ENCODE measurements at regions not wholly inside any gene's neighbourhood (a gene's known extent, or its start where the extent isn't known, plus 50 kb on each side); places are given as distances from the start of the nearest gene placed in this dataset.

DNA sequence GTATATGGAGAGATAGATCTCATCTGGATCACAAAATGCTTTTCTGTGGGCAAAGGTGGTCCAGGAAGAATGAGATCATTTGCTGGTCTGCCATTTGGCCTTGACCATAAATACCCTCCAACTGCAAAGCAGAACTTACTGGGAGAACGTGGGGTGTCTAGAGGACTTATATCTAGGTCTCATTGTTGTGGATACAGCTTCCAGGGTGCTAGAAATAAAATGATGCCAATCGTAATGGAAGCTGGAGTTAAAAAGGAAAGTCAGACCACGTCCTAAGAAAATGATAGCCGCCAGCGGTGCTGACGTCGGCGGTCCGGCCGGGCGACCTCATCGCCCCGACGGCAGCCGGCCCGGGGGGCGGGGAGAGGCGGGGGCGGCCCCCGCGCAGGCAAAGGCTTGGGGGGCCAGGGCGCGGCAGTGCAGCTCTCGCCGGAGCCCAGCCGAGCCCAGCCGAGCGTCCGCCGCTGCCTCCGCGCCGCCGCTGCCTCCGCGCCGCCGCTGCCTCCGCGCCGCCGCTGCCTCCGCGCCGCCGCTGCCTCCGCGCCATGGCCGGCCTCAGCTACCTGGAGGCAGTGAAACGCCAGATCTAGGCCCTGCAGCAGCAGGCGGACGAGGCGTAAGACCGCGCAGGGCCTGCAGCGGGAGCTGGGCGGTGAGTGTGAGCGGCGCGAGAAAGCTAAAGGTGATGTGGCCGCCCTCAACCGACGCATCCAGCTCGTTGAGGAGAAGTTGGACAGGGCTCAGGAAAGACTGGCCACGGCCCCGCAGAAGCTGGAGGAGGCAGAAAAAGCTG lies 89.5 kb downstream of the EOMES start (continued):
- no peak for TF ChIP-seq ZNF205 (CRISPR knock-in tag; IDR thresholded peaks at IDR 0.05)
- TF ChIP-seq SMAD1 (CRISPR knock-in tag; IDR thresholded peaks at IDR 0.05; ENCODE audit: borderline replicate concordance, low read depth), result no peak
- no peak for TF ChIP-seq TBL1XR1 (IDR thresholded peaks at IDR 0.05; ENCODE audit: borderline replicate concordance, low read length, partially characterized antibody)
- TF ChIP-seq CSRNP2 (CRISPR knock-in tag; conservative IDR thresholded peaks at IDR 0.05; ENCODE audit: low read depth), result no peak
- TF ChIP-seq IKZF1 (IDR thresholded peaks at IDR 0.05), result no peak
- no peak for TF ChIP-seq ZBTB21 (CRISPR knock-in tag; IDR thresholded peaks at IDR 0.05)
- TF ChIP-seq, protein P1, sequence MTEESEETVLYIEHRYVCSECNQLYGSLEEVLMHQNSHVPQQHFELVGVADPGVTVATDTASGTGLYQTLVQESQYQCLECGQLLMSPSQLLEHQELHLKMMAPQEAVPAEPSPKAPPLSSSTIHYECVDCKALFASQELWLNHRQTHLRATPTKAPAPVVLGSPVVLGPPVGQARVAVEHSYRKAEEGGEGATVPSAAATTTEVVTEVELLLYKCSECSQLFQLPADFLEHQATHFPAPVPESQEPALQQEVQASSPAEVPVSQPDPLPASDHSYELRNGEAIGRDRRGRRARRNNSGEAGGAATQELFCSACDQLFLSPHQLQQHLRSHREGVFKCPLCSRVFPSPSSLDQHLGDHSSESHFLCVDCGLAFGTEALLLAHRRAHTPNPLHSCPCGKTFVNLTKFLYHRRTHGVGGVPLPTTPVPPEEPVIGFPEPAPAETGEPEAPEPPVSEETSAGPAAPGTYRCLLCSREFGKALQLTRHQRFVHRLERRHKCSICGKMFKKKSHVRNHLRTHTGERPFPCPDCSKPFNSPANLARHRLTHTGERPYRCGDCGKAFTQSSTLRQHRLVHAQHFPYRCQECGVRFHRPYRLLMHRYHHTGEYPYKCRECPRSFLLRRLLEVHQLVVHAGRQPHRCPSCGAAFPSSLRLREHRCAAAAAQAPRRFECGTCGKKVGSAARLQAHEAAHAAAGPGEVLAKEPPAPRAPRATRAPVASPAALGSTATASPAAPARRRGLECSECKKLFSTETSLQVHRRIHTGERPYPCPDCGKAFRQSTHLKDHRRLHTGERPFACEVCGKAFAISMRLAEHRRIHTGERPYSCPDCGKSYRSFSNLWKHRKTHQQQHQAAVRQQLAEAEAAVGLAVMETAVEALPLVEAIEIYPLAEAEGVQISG (CRISPR knock-in tag; IDR thresholded peaks at IDR 0.05), result peak; percentile 64
- TF ChIP-seq ZNF468 (CRISPR knock-in tag; IDR thresholded peaks at IDR 0.05), result no peak
- no peak for TF ChIP-seq ATF3 (CRISPR knock-in tag; IDR thresholded peaks at IDR 0.05)
- no peak for TF ChIP-seq TERF1 (CRISPR knock-in tag; IDR thresholded peaks at IDR 0.05)
- TF ChIP-seq ZSCAN29 (CRISPR knock-in tag; conservative IDR thresholded peaks at IDR 0.05), result 0 out of 2 replicates have a peak, but pooled peaks have one; percentile 60
- TF ChIP-seq ZBTB40 (IDR thresholded peaks at IDR 0.05), result no peak
- TF ChIP-seq ZBTB40 (CRISPR knock-in tag; IDR thresholded peaks at IDR 0.05), result peak; percentile 66; the same call in 1 of the 2 replicates
- peak; percentile 65; the same call in 1 of the 2 replicates for TF ChIP-seq CENPT (CRISPR knock-in tag; IDR thresholded peaks at IDR 0.05; ENCODE audit: low read depth)
